HUES64 (cell line): ENCODE measurements at regions not wholly inside any gene's neighbourhood (a gene's known extent, or its start where the extent isn't known, plus 50 kb on each side); places are given as distances from the start of the nearest gene placed in this dataset.

Experiments used
- H3K27ac ChIP-seq: 2 replicates; pipeline ENCODE4 v1.7.0; 2013; ENCODE audit warnings: low read depth, low read length, inconsistent platforms
- H3K27me3 ChIP-seq: 2 replicates; pipeline ENCODE4 v1.6.1; 2013; ENCODE audit warnings: mild to moderate bottlenecking, low read length; ENCODE audit not compliant: insufficient read depth
- H3K36me3 ChIP-seq: 2 replicates; pipeline ENCODE4 v1.6.1; 2013; ENCODE audit warnings: mild to moderate bottlenecking, low read length; ENCODE audit not compliant: insufficient read depth
- H3K4me1 ChIP-seq: 2 replicates; pipeline ENCODE4 v1.6.1; 2013; ENCODE audit warnings: mild to moderate bottlenecking, low read length, moderate library complexity; ENCODE audit not compliant: insufficient read depth
- H3K4me3 ChIP-seq: 2 replicates; pipeline ENCODE4 v1.5.1; 2013; ENCODE audit warnings: mild to moderate bottlenecking, low read length, moderate library complexity
- H3K9ac ChIP-seq: 2 replicates; pipeline ENCODE4 v1.6.1; 2013; ENCODE audit warnings: mild to moderate bottlenecking, low read depth, low read length
- H3K9me3 ChIP-seq: 2 replicates; pipeline ENCODE4 v1.6.1; 2013; ENCODE audit warnings: low read depth, low read length; ENCODE audit not compliant: insufficient read depth
- WGBS: fragments of 150-250, 120-280 bp; methylation state at CpG from one replicate; pipeline ENCODE4 v1.1.7; 2013; ENCODE audit warnings: missing lambda C conversion rate; 5-methylcytosine and 5-hydroxymethylcytosine counted together

DNA sequence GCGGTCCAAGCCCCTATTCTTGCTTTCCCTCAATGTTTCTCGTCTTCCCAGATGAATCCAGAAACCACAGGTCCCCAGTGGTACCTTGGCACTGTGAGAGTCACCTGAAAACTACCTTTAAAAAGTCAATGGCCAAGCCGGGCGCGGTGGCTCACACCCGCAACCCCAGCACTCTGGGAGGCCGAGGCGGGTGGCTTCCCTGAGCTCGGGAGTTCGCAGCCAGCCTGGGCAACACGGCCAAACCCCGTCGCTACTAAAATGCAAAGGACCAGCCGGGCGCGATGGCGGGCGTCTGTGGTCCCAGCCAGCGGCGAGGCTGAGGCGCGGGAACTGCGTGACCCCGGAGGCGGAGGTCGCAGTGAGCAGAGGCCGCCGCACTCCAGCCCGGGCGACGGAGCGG, 285.9 kb downstream of the CHL1 start:
- WGBS = 94% methylated on average over 26 of the region's 32 CpGs
- no peaks in the 10 kb centered on the region for H3K27me3 ChIP-seq
- H3K36me3 ChIP-seq = no peaks in the 10 kb centered on the region
- H3K9me3 ChIP-seq = peaks cover 53% of the 10 kb centered on the region
- H3K9ac ChIP-seq = no peak overlapping the region
- H3K27ac ChIP-seq = no peak overlapping the region
- H3K4me3 ChIP-seq = no peak overlapping the region
- H3K4me1 ChIP-seq = no peaks in the 10 kb centered on the region

GRCh38 chr3:484341-484740, 287.8 kb downstream of the CHL1 start:
- no peaks in the 10 kb centered on the region for H3K27me3 ChIP-seq
- H3K9ac ChIP-seq = no peak overlapping the region

GRCh38 chr3:487614-488013, 291.1 kb downstream of the CHL1 start:
- Histone ChIP-seq H3K36me3 (no peaks in the 10 kb centered on the region), H3K4me3 (no peak overlapping the region), H3K4me1 (no peaks in the 10 kb centered on the region), H3K27me3 (no peaks in the 10 kb centered on the region), H3K9me3 (peaks cover 58% of the 10 kb centered on the region), H3K9ac (no peak overlapping the region), H3K27ac (no peak overlapping the region)
- 72% methylated on average over 2 of the region's 2 CpGs for WGBS

More at GRCh38 chr3:484341-484740, 287.8 kb downstream of the CHL1 start:
- 61% methylated on average over 2 of the region's 2 CpGs for WGBS
- peaks cover 52% of the 10 kb centered on the region for H3K9me3 ChIP-seq
- no peaks in the 10 kb centered on the region for H3K4me1 ChIP-seq
- no peak overlapping the region for H3K27ac ChIP-seq
- no peaks in the 10 kb centered on the region for H3K36me3 ChIP-seq
- H3K4me3 ChIP-seq = no peak overlapping the region

DNA sequence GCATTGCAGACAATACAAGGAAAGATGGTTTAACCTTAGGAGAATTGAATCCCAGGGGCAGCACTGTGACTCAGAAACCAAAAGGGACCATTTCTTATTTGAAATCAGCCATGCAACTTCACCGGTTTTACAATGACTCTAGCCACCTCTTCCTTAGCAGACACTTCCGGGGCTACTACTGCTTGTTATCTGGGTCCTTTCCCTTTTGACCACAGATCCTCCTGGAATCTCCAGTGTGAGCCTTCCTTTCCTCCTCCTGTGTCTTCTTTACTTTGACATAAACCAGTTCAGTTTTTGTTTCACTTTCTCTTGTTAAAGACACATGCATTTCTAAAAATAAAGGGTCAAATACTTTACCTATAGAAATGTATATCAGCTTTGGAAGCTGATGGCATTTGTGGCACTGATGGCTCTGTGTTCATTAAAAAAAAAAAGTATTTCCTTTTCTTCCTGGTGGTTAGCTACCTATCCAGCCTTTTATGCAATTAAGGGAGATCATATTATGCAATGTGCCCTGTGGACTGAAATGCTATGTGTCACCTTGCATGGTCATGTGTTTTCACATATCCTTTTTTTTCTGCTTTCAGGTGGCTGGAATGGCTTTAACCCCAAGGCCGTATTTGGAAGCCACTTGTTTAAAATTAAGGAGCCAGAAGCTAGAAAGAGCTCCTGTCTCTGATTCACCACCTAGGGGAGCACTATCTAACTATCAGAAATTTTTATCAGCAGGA, 296.2 kb downstream of the CHL1 start:
- no peak overlapping the region for H3K9ac ChIP-seq
- H3K36me3 ChIP-seq = no peaks in the 10 kb centered on the region
- H3K27ac ChIP-seq = no peak overlapping the region
- no peaks in the 10 kb centered on the region for H3K27me3 ChIP-seq
- WGBS = 79% methylated on average over 3 of the region's 3 CpGs
- no peak overlapping the region for H3K4me3 ChIP-seq
- H3K9me3 ChIP-seq = peaks cover 59% of the 10 kb centered on the region
- no peaks in the 10 kb centered on the region for H3K4me1 ChIP-seq

DNA sequence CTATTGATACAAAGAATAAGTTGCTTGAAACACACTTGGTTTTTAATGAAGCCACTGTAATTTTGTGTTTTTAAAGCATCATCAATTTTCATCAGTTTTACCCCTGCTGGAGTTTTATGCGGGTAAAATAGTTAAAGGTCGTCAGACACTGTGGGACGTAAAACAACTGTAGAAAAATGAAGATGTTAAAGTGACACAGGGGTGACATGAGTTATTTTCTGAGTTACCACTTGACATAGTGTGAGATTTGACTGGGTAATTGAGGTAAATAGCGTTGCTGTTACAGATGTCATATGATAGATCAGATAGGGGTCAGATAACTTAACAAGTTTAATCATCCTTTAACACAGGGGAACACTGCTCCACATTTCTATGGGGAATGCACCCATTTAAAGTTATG, 297.6 kb downstream of the CHL1 start:
- Histone ChIP-seq H3K4me3 (no peak overlapping the region), H3K9ac (no peak overlapping the region), H3K36me3 (no peaks in the 10 kb centered on the region), H3K27me3 (no peaks in the 10 kb centered on the region), H3K9me3 (peaks cover 67% of the 10 kb centered on the region), H3K27ac (no peak overlapping the region), H3K4me1 (no peaks in the 10 kb centered on the region)
- 80% methylated on average over 4 of the region's 4 CpGs for WGBS

GRCh38 chr3:498487-498886, 301.9 kb downstream of the CHL1 start:
- H3K4me1 ChIP-seq = no peaks in the 10 kb centered on the region
- H3K9me3 ChIP-seq = peaks cover 60% of the 10 kb centered on the region
- no peak overlapping the region for H3K9ac ChIP-seq
- H3K27ac ChIP-seq = no peak overlapping the region
- H3K27me3 ChIP-seq = no peaks in the 10 kb centered on the region
- H3K36me3 ChIP-seq = no peaks in the 10 kb centered on the region
- H3K4me3 ChIP-seq = no peak overlapping the region

DNA sequence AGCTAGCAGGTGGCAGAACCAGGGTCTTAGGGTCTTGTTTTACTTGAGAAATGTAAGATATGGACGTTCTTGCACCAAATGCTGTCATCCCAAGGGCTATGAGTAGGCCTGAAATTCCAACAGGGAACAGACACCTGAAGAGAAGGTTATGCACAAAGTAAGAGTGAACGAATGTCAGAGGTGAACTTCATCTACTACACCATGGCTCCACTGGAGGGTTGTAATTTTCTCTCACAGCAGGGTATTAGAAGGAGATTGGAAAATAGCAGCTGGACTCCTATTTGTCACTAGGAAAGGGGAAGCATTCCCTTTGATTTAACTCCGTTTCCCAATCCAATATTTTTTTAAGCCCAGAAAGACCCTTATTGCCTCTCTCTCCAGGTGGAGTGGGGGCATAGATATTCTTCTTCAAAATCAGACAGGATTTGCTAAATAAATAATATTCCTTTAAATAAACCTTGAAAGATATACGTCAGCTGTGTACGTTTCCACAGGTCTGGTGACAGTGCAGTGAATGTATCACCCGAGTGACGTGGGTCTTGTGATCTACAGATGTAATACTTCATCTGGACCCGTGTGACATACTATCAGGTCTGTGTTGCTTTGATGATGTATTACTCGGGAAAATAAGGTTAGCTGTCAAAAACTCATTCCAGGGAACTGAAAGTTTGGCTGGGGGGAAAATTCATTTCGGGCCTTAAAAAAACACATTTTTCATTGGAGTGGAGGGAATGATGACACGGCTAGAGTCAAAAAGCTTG, 302.6 kb downstream of the CHL1 start:
- 79% methylated on average over 9 of the region's 11 CpGs for WGBS
- Histone ChIP-seq H3K4me1 (no peaks in the 10 kb centered on the region), H3K27me3 (no peaks in the 10 kb centered on the region), H3K36me3 (no peaks in the 10 kb centered on the region), H3K9me3 (peaks cover 57% of the 10 kb centered on the region), H3K9ac (no peak overlapping the region), H3K4me3 (no peak overlapping the region), H3K27ac (no peak overlapping the region)

DNA sequence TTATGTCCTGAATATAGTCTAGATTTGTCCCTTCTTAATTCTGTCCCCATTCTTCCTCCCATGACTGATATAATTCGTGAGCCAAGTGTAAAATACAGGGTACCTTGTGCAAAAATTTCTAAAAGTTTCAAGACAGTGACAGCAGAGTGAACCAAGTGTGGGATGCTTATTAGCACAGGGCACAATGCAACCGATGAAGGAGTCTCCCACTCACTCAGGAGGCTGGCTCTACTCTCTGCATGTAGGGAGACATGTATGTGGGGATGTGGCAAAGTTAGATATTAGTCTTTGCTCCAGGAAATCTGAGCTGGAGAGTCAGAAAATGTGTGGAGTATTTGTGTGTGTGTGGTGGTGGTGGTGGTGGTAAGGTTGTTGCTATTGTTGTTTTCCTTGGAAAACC, 305.9 kb downstream of the CHL1 start:
- no peaks in the 10 kb centered on the region for H3K27me3 ChIP-seq
- no peaks in the 10 kb centered on the region for H3K36me3 ChIP-seq
- peaks cover 49% of the 10 kb centered on the region for H3K9me3 ChIP-seq
- no peak overlapping the region for H3K27ac ChIP-seq
- H3K9ac ChIP-seq = no peak overlapping the region
- H3K4me3 ChIP-seq = no peak overlapping the region
- WGBS = 41% methylated on average over 2 of the region's 2 CpGs
- no peaks in the 10 kb centered on the region for H3K4me1 ChIP-seq

GRCh38 chr3:513301-513700, 316.7 kb downstream of the CHL1 start:
- no peaks in the 10 kb centered on the region for H3K4me1 ChIP-seq
- no peak overlapping the region for H3K27ac ChIP-seq
- no peaks in the 10 kb centered on the region for H3K27me3 ChIP-seq
- H3K9ac ChIP-seq = no peak overlapping the region
- H3K36me3 ChIP-seq = no peaks in the 10 kb centered on the region
- H3K4me3 ChIP-seq = no peak overlapping the region
- whole genome bisulfite sequencing = 10% methylated on average over 2 of the region's 2 CpGs
- peaks cover 43% of the 10 kb centered on the region for H3K9me3 ChIP-seq

DNA sequence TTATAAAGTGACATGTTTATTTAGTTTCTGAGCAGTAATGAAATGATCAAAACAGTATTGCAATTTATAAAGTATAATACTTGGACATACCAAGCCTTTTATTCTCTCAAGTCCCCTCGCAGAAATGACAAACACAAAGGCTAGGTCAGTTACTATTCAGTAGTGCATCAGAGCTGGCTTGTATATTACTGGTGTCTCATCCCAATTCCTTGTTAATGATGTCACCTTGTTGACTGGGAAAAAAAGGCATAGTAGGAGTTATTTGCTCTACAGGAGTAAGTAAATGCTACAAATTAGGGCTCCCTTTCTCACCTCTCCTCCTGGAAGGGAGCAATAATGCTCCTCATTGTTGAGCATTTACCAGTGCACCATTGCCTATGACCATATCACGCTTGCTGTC, 317.6 kb downstream of the CHL1 start:
- Histone ChIP-seq H3K4me3 (no peak overlapping the region), H3K4me1 (no peaks in the 10 kb centered on the region), H3K27ac (no peak overlapping the region), H3K9me3 (peaks cover 45% of the 10 kb centered on the region), H3K36me3 (no peaks in the 10 kb centered on the region), H3K27me3 (no peaks in the 10 kb centered on the region), H3K9ac (no peak overlapping the region)
- 74% methylated on average over 2 of the region's 2 CpGs for WGBS

- Histone ChIP-seq H3K27me3 (no peaks in the 10 kb centered on the region), H3K27ac (no peak overlapping the region), H3K9me3 (peaks cover 41% of the 10 kb centered on the region), H3K36me3 (no peaks in the 10 kb centered on the region), H3K9ac (no peak overlapping the region), H3K4me1 (no peaks in the 10 kb centered on the region), H3K4me3 (no peak overlapping the region)
- 94% methylated on average over 3 of the region's 3 CpGs for WGBS
Observed at GRCh38 chr3:519026-519425, 322.5 kb downstream of the CHL1 start.
